ENCODE measurements at regions not wholly inside any gene's neighbourhood (a gene's known extent, or its start where the extent isn't known, plus 50 kb on each side); places are given as distances from the start of the nearest gene placed in this dataset.

DNA sequence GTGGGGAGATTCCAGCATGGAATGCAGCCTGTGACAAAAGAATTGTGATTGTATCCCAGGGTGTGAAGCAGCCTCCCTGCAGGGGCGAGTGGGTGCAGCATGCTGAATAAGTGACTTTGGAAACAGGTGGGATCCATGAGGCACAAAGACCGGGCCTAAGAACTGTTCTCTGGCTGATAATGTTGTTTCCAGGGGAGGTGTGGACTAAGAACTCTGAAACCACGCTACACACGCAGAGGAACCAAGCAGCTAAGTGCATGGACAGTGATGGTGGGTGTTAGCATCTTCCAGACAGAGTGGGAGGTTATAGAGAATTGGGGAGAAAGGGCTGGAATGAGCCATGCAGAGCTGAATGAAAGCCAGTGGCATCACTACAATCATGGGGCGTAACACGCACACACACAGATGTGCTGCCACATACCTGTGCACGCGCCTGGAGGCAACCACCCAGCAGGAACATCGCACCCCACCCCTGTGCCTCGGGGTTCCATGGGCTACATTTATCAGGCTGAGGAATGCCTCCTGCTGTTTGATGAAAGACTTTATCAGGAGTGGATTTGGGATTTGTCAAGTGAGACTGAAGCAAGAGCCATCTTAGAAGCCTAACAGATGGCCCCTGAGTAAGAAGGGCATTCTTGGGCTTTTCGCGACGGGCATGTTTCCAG lies 424.5 kb upstream of the SALL3 start:
- DNase-seq = no peak

DNA sequence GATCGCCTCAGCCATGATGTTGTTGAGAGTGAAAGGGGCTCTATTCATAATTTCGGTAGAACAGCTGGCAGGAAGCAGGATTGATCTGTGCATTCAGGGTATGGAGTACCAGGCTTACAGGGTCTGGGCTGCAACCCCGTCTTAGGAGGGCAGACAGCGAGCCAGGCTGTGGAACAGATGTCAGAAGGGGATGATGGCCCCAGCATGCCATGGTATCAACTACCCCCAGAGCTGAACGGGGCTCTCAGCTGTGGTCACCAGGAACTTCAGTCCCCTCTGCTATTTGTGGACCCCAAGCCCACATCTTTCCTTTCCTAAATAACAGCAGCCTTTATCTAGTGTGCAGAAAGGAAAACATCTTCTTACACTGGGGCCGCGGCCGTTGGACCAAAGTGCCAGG lies 422.2 kb upstream of the SALL3 start:
- no peak for DNase-seq

DNA sequence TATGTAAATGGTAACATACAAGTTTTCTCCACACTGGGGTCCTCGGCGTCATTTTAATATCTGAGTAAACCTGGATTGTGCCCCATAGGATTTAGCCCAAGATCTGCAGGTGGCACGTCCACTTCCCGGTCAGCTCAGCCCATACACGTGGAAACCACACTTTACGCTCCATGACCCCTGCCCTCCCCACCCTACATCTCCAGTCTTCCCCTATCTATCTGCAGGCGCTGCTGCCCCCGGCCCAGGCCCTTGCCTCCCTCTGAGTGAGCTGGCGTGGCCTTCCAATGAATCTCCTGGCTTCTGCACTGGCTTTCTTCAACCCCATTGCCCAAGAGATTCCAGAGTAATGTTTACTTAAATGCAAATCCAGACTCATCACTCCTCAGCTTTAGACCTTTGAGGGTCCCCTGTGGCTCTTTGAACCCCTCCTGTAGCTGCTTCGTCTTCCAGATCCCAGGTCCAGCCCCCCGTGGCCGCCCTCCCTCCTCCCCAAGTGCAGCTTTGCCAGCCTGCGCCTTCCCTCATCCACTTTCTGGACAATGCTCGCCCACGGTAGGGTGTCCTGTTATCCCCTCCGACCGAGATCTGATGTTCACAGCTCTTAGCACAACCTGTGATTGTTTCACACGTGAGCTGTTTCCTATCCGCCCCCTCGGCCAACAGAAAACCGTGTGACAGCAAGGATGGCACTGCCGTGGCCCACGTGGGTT lies 421.4 kb upstream of the SALL3 start:
- DNase-seq = no peak

DNA sequence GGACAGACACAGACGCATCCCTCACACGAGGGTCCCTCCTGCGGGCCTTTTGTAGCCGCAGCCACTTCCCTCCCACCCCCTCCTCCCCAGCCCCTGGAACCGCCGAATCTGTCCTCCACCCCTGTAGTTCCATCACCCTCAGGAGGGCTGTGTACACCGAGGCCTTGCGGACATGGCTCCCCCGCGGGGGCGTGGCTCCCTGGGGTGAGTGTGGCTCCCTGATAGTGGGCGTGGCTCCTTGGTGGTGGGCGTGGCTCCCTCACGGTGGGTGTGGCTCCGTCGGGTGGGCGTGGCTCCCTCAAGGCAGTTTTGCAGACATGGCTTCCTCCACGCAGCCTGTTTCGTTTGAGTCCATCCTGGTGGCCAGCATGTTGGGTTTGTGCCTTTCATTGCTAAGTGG lies 420.7 kb upstream of the SALL3 start:
- no peak for DNase-seq

DNA sequence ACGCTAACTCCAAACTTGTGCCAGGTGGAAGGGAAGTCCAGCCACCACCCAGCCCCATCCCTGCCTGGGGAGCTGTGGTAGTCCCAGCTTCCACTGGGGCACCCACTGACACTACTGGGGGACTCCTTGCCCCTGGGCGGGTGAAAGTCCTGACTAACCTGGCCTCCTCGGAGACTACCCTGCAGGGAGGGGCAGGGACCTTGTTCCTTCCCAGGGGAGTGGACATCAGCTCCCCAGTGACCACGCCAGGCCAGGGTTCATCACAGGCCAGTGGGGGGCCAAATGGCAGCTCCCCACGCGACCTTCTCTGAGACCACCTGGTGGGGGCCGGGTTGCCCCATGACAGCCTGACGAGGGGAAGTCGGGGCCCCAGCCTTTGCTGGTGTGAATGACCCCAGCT lies 420.0 kb upstream of the SALL3 start:
- DNase-seq = no peak

DNA sequence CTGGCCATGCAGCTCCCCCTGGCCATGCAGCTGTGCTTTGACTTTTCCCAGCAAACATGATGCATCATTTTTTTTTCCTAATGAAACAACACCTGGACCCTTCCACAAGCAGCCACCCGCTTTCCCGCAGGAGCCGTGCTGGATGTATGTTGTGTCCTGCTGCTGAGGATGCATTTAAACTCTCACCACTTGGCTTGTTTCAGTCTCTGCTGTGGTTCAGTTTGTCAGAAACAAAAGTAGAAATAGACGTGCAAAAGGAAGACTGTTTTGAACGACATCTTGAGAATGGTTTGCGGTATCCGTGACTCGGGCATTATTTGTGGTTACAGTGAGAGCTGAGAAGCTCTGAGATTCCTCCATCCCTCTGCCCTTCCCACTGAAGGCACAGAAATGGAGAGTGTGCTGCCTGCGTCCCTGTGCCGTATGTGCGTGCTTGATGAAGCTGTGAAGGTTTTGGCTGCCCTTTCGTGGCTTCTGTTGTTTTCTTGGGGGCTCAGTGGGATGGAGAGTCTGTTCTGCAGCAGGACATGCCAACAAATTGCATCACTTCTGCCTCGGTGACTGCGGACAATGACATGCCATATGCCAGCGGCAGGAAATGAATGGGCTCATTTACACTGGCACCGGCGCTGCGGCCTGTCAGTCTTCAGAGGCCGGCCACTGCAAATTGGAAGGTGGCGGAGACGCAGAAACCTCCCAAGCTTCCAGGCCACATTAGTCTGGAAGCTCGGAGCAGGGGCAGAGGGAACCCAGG lies 417.7 kb upstream of the SALL3 start:
- DNase-seq = no peak

DNA sequence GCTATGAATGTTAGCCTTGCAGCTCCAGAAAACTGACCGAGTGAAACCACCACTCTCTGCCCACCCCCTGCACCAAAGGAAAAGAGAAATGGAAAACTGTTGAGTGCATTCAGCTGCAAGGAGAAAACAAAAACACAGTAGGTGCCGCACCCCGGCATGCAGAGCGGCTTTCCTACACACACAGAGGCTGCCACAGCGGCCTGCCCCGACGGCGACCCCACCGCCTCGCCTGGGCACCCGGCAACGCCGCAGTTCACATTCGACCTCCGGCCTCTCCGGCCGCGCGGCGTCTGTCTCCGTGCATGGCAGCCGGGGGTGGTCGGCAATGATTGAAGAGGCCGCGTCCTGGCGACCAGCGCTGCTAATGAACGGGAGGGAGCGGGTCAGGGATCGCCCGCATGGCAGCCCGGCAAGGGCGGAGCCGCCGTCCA lies 417.1 kb upstream of the SALL3 start:
- DNase-seq = no peak

DNA sequence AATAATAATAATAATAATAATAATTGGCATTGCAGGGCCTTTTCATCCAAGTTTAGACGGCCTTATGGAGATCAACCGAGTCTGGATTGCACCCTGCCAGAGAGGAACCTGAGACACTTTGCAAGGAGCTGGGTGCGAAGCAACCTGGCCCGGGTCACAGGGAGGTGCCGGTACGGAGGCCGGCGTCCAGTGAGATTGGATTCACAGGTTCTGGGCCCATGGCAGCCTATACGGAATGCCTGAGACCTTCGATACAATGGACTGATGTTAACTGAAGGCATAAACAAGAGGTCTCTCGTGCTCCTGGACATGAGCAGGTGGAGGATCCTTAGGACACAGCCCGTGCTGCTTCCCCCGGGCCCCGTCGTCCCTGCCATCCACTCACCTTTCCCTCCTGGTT lies 416.5 kb upstream of the SALL3 start:
- no peak for DNase-seq

DNA sequence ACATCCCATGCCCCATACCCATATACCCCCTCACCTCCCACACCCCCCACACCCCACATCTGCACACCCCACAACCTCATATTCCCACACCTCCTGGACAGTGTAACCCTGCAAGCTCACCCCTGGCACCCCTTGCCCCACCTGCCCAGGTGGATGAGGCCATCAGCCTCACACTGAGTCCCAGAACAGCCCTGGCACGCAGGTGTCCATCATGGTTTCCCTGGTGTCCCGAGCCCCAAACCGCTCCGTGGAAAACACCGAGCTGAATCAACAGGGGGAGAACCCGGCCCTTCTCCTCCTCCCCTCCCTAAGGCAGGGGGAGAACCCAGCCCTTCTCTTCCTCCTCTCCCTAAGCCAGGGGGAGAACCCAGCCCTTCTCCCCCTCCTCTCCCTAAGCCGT lies 415.6 kb upstream of the SALL3 start:
- DNase-seq = no peak

DNA sequence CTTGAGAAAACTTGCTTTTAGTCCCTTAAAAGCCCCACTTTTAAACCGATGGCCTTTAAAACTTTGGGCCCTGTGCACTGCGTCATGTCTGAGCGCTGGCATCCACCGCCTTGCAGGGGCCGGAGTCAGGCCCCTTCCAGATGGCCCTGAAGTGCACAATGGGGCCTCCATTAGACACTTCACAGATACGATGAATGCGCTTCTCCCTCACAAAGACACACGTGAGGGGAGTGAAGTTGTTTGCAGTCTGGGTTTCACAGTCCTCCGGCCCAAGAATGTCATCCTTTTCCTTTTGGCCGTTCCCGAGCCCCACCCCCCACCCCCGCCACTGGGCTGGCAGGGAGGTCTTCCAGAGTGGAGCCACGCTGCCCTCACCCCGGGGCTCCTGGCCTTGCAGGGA lies 415.1 kb upstream of the SALL3 start:
- DNase-seq = no peak

DNA sequence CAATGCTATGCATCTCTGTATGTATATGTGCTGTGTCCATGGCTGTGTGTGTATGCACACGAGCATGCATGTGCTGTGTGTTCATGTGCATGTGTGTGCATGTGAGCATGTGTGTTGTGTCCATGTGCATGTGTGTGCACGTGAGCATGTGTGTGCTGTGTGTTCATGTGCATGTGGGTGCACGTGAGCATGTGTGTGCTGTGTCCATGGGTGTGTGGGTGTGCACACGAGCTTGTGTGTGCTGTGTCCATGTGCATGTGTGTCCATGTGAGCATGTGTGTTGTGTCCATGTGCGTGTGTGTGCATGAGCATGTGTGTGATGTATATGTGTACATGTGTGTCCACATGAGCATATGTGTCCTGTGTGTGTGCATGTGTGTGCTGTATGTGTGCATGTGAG lies 414.4 kb upstream of the SALL3 start:
- DNase-seq = no peak

DNA sequence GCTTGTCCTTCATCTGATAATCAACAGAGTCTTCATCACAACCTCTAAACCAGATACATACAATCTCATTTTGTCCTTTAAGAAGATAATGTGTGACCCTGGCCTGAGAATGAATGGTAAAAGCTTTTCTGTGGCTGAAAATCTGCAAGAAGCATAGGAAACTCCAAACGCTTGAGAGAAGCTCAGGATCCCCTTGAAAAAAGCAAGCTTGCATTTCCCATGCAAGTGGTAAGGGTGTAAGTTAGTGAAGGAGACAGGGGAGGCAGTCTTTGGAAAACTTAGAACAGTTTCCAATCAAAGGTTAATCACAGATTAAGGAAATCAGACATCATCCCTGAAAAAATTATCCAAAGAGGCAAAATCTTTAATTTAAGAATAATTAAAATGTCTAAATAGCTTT lies 413.6 kb upstream of the SALL3 start:
- DNase-seq = no peak

DNA sequence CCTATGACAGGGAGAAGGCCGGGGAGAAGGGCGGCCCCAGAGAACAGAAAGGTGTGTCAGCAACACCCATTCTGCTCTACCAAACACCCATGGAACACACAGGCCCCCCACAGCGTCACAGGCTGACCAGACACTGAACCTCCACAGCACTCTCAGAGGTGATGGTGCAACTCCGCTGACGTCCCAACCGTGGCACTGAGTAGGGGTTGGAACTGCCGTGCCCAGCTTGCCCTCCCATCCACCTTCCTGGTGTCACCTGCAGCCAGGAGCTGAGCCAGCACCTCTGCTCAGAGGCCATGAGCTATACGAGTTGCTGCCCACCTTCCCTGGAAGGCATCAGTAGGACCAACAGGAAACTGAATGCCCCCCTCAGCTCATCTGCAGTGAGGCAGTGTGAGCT lies 412.9 kb upstream of the SALL3 start:
- DNase-seq = no peak

DNA sequence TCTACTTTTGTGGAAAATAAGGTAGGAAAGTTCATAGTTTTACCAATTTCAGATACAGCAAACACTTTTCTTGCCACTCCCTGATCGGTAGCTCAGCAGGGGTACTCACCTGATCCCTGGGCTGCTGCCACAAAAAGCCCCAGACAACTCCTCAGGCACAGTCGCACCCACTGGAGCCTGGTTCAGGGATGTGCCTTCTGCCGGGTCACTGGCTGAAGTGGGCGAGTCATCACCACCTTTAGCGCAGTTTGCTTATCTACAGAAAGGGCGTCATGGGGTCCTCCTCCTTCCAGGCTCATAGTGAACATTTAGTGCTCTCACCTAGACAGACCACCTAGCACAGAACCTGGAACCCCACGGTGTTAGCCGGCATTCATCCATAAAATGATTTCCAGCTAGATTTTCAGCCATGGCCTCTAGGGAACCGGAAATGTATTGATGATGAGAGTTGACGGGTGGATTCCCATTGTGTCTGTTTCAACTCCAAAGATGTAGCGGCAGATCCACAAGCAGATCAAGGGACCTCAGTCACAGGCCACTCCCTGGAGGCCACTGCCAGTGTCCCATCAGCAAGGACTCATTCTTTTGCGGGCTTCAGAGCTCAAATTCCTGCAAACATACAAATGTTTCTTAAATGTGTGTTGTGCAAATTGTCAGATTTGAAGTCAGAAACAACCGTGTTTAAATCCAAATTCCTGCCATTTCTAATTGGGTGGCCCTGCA lies 408.4 kb upstream of the SALL3 start:
- DNase-seq = no peak

DNA sequence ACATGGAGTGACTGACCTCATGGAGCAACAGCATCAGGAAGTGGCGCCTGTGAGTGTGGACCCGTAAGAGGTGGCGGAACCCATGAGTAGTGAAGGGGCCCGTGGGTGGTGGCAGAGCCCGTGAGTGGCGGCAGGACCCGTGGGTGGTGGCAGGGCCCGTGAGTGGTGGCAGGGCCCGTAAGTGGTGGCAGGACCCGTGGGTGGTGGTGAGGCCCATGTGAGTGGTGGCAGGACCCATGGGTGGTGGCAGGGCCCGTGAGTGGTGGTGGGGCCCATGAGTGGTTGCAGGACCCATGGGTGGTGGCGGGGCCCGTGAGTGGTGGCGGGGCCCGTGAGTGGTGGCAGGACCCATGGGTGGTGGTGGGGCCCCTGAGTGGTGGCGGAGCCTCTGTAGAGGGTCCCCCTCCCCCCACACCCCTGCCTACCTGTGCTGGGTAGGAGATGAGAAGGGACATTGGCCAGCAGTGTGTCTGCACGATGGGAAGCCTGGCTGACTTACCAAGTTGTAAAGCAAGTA lies 407.7 kb upstream of the SALL3 start:
- no peak for DNase-seq

DNA sequence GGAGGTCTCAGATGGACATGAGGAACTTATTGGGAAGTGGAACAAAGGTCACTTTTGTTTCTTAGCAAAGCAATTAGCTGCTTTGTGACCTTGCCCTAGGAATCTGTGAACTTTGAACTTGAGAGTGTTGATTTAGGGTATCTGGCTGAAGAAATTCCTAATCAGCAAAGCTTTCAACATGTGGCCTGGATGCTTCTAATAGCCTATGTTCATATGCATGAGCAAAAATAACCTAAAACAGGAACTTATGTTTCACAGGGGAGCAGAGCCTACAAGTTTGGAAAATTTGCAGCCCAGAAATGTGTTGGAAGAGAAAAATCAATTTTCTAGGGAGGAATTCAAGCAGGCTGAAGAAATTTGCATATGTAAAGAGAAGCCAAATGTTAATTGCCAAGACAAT lies 405.8 kb upstream of the SALL3 start:
- DNase-seq = no peak

DNA sequence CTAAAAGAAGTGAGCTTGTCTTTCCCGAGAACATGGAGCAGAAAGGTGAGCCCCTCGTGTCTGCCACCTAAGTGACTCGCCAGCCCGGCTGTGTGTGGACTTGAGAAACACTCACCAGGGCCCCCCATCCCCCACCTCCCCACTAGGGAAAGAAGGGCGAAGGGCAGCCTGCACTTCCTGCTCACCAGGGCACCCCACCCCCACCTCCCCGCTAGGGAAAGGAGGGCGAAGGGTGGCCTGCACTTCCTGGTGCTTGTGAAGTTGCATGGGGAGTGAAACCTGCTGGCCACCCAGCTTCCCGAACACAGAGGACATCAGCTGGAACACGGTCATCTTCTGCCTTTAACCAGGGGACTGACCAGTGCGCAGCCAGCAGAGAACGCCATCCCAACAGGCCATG lies 402.7 kb upstream of the SALL3 start:
- no peak for DNase-seq

DNA sequence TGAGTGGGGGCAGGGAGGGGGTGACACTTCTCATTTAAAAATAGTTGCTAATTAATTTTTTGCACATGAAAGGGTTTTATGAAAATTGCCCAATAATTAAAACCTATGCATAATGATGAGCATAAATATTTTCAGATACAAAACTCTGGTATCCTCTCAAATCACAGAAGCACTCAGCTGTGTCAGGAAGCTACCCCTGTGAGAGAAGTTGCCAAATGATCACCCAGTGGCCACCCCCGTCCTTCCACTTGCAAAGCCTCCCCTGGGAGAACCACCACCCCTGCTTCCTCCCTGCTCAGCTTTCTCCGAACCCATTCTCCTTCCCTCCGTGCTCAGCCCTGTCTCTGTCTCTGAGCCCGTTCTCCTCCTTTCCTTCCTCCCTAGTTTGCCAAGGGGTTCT lies 400.2 kb upstream of the SALL3 start:
- no peak for DNase-seq

DNA sequence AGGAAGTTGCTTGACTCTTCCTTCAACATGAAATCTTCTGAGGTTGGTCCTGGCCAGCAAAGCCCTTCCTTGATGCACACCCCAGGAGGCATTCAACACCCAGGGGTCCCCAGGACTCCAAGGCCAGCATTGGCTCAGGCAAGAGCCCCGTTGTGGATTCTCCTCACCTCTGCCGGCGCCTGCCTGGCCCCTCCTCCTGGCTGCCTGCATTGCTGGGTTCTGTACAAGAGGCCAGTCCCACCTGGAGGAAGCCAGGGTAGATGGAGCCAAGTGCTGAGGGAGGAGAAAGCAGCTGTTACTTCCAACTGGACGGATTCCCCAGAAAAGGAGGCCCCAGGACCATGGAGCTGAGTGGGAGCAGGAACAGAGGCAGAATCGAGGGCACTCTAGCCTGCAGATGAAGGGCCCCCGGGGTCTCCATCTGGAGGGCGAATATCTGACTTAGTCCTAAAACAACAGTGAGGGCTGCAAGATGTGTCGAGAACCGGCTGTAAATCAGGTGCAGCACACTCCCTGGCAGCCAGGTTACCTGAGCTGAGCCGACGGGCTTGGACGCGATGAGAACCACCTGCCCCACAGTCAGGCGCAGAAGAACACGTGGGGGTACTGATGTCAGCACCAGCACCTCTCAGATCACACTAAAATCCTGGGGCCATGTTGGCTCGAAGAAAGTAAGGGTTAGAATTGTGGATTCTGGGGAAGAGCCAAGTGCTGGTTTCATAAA lies 399.6 kb upstream of the SALL3 start:
- DNase-seq = no peak

DNA sequence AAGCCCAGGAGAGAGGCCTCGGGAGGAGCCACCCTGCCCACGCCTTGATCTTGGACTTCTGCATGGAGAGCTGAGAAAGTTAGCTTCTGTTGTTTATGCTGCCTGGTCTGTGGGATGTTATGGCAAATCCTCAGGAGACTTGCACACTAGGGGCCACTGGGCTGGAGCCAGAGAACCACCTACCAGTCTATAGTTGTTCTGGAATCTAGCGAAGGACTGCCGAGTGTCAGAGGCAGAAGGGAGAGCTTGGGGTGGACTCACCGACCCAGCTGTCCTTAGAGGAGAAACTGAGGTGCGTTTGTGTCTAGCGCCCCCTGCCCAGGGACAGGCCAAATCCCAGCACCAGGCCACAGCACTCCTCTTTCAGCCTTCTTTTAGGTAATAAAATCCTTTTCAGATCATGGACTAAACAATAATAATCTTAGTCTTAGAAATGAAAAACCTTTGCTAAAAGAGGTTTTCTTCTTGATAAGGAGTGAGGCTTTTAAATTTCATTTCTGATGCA lies 398.7 kb upstream of the SALL3 start:
- no peak for DNase-seq

DNA sequence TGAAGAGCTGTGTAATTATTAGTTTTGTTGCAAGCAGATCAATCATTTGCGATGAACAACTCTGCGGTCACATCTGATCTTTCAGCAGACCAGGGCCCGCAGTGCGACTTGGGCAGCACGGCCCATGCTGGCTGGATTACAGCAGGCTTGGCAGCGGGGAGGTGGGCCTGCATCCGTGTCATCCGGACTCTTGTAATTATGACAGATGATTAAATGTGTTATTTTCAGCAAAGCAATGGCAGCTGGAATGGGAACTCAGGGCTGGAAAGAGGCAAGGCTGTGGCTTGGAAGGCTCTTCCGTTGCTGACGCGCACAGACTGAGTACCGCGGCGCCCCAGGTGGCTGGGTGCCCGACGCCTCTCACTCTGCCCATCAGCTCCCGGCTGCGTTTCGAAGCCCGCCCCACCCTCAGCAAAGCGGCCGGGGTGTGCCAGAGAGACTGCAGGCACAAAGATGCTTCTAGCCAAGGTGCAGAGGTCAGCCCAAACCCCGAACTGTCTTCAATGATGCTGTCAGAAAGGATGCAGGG lies 397.4 kb upstream of the SALL3 start:
- DNase-seq = no peak
